HEK293T (cell line): ENCODE measurements at regions not wholly inside any gene's neighbourhood (a gene's known extent, or its start where the extent isn't known, plus 50 kb on each side); places are given as distances from the start of the nearest gene placed in this dataset.

ENCODE experiments used
- CTCF ChIA-PET: fragments of 350-600 bp; formaldehyde crosslinking; extraction: SDS; loops from one replicate; lab custom pipeline; 2021; ENCODE audit warnings: antibody characterized with exemption, inconsistent platforms; lab: Yijun Ruan, JAX
- POLR2A ChIA-PET: fragments of 350-600 bp; formaldehyde crosslinking; extraction: SDS; loops from one replicate; lab custom pipeline; 2020; ENCODE audit warnings: antibody characterized with exemption, inconsistent platforms; lab: Yijun Ruan, JAX
- DNase-seq: peaks from one replicate; pipeline ENCODE4 v3.0.0; 2012; ENCODE audit warnings: mixed read lengths; ENCODE audit errors: extremely low spot score
- ARNT ChIP-seq: fragments of 450-650 bp; IDR thresholded peaks from 2 replicates; pipeline ENCODE4 v1.6.1; 2017; ENCODE audit warnings: mild to moderate bottlenecking
- BHLHE40 ChIP-seq: fragments of 450-650 bp; IDR thresholded peaks from 2 replicates; pipeline ENCODE4 v1.6.1; 2016; ENCODE audit warnings: mild to moderate bottlenecking, moderate library complexity, borderline replicate concordance
- CTBP1 ChIP-seq: fragments of 450-650 bp; IDR thresholded peaks from 2 replicates; pipeline ENCODE4 v1.6.1; 2016; ENCODE audit warnings: borderline replicate concordance
- ELF4 ChIP-seq: fragments of 450-650 bp; IDR thresholded peaks from 2 replicates; pipeline ENCODE4 v1.6.1; 2017; ENCODE audit warnings: antibody characterized with exemption
- FOXA1 ChIP-seq: fragments of 450-650 bp; IDR thresholded peaks from 2 replicates; pipeline ENCODE4 v1.6.1; 2016; ENCODE audit warnings: mild to moderate bottlenecking
- FOXK2 ChIP-seq: fragments of 450-650 bp; IDR thresholded peaks from 2 replicates; pipeline ENCODE4 v1.6.1; 2016; ENCODE audit warnings: mild to moderate bottlenecking
- FOXM1 ChIP-seq: fragments of 450-650 bp; IDR thresholded peaks from 2 replicates; pipeline ENCODE4 v1.6.1; 2017; ENCODE audit warnings: mild to moderate bottlenecking, borderline replicate concordance
- HDGF ChIP-seq: fragments of 450-650 bp; IDR thresholded peaks from 2 replicates; pipeline ENCODE4 v1.6.1; 2017; ENCODE audit warnings: antibody characterized with exemption, borderline replicate concordance
- L3MBTL2 ChIP-seq: fragments of 450-650 bp; conservative IDR thresholded peaks from 2 replicates; pipeline ENCODE4 v1.6.1; 2016; ENCODE audit warnings: mild to moderate bottlenecking
- LEF1 ChIP-seq: fragments of 450-650 bp; IDR thresholded peaks from 2 replicates; pipeline ENCODE4 v1.6.1; 2017; ENCODE audit warnings: mild to moderate bottlenecking, borderline replicate concordance
- NFRKB ChIP-seq: fragments of 450-650 bp; IDR thresholded peaks from 2 replicates; pipeline ENCODE4 v1.6.1; 2016; ENCODE audit warnings: mild to moderate bottlenecking, moderate library complexity
- SP1 ChIP-seq: fragments of 450-650 bp; IDR thresholded peaks from 2 replicates; pipeline ENCODE4 v1.6.1; 2017
- SUZ12 ChIP-seq: fragments of 450-650 bp; IDR thresholded peaks from 2 replicates; pipeline ENCODE4 v1.6.1; 2016; ENCODE audit warnings: mild to moderate bottlenecking
- TARDBP ChIP-seq: fragments of 450-650 bp; IDR thresholded peaks from 2 replicates; pipeline ENCODE4 v1.6.1; 2016
- ZNF384 ChIP-seq: fragments of 450-650 bp; IDR thresholded peaks from 2 replicates; pipeline ENCODE4 v1.6.1; 2016
- TF ChIP-seq, protein P1 (sequence below): fragments of 450-650 bp; IDR thresholded peaks from 2 replicates; pipeline ENCODE4 v1.6.1; 2016

GRCh38 chr4:53923921-53924320, 140.5 kb downstream of the CHIC2 start:
- no peak for DNase-seq
- POLR2A ChIA-PET: no interaction called here
- CTCF ChIA-PET: no interaction called here
- TF ChIP-seq BHLHE40: no peak
- TF ChIP-seq FOXM1: no peak
- TF ChIP-seq CTBP1: no peak
- no peak for TF ChIP-seq NFRKB
- TF ChIP-seq FOXK2: no peak
- no peak for TF ChIP-seq ZNF384
- TF ChIP-seq ELF4: no peak
- no peak for TF ChIP-seq FOXA1
- no peak for TF ChIP-seq L3MBTL2
- TF ChIP-seq HDGF: no peak
- TF ChIP-seq, protein P1, sequence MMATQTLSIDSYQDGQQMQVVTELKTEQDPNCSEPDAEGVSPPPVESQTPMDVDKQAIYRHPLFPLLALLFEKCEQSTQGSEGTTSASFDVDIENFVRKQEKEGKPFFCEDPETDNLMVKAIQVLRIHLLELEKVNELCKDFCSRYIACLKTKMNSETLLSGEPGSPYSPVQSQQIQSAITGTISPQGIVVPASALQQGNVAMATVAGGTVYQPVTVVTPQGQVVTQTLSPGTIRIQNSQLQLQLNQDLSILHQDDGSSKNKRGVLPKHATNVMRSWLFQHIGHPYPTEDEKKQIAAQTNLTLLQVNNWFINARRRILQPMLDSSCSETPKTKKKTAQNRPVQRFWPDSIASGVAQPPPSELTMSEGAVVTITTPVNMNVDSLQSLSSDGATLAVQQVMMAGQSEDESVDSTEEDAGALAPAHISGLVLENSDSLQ: no peak
- TF ChIP-seq TARDBP: no peak
- TF ChIP-seq LEF1: no peak

DNA sequence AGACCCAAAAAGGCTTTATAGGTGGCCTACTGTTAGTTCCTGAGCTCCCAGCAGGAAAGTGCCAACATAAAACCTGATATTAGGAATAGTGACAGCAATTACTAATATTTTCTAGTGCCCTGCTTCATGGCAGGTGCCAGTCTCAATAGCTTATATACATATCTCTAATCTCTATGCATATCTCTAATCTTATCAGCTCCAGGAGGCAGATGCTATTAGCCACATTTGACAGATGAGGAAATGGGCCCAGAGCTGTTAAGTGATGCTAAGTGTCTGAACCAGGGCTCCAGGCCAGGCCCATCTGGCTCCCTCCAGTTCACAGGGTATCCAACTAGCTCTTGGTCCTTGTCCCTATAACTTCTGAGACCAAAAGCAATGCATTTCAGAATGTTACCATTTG, 142.5 kb downstream of the CHIC2 start:
- no peak for DNase-seq
- CTCF ChIA-PET: interaction anchor here (0.7 kb wide), 1 partner anchor 14 kb away, joined by 4 read pairs; no protein-coding TSS in a partner anchor
- TF ChIP-seq FOXA1 (no peak), TARDBP (no peak), FOXM1 (no peak), FOXK2 (no peak), SUZ12 (no peak), ZNF384 (no peak)
- TF ChIP-seq, protein P1: no peak
- POLR2A ChIA-PET: no interaction called here

- no peak for TF ChIP-seq TARDBP
- TF ChIP-seq SUZ12: no peak
- TF ChIP-seq L3MBTL2: no peak
- no peak for TF ChIP-seq BHLHE40
- no peak for TF ChIP-seq ELF4
- CTCF ChIA-PET: interaction anchor here (0.7 kb wide), 1 partner anchor 28 kb away, joined by 3 read pairs; no protein-coding TSS in a partner anchor
- POLR2A ChIA-PET: no interaction called here
- no peak for DNase-seq
Measured at GRCh38 chr4:53920883-53921282, 143.5 kb downstream of the CHIC2 start.

DNA sequence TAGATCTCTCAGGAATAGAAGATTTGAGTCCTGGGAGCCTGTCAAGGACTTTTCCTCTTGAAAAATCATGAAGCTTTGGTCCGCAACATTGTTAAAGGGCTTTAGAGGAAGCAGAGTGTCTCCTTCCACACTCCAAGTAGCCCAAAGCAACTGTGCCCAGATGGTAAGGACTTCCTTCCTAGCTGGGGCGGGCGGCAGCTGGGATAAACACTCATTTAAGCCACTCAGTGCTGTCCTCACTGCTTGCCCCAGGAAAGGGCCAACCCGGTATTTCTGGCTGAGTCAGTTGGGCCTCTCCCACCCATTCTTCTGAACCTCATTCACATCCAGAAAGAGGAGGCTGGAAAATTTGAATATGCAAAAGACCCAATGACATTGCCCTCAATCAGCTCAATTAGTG, 144.3 kb downstream of the CHIC2 start:
- ChIA-PET POLR2A (no interaction called here), CTCF (interaction anchor here (0.6 kb wide), 1 partner anchor 309 kb away, joined by 3 read pairs; the partner anchor contains the start of gene PDGFRA)
- no peak for TF ChIP-seq ARNT
- TF ChIP-seq, protein P1: no peak
- TF ChIP-seq SP1: no peak
- no peak for TF ChIP-seq BHLHE40
- no peak for TF ChIP-seq HDGF
- no peak for TF ChIP-seq NFRKB
- TF ChIP-seq FOXA1: no peak
- no peak for TF ChIP-seq ELF4
- no peak for TF ChIP-seq FOXM1
- TF ChIP-seq SUZ12: no peak
- no peak for TF ChIP-seq L3MBTL2
- no peak for TF ChIP-seq ZNF384
- DNase-seq: no peak

- CTCF ChIA-PET: no interaction called here
- POLR2A ChIA-PET: no interaction called here
- no peak for DNase-seq
- no peak for TF ChIP-seq ELF4
- no peak for TF ChIP-seq L3MBTL2
- TF ChIP-seq NFRKB: no peak
- no peak for TF ChIP-seq HDGF
- no peak for TF ChIP-seq FOXK2
- no peak for TF ChIP-seq SUZ12
- no peak for TF ChIP-seq BHLHE40
- TF ChIP-seq ARNT: no peak
- TF ChIP-seq, protein P1: no peak
Measured at GRCh38 chr4:53919535-53919934, 144.9 kb downstream of the CHIC2 start.

DNA sequence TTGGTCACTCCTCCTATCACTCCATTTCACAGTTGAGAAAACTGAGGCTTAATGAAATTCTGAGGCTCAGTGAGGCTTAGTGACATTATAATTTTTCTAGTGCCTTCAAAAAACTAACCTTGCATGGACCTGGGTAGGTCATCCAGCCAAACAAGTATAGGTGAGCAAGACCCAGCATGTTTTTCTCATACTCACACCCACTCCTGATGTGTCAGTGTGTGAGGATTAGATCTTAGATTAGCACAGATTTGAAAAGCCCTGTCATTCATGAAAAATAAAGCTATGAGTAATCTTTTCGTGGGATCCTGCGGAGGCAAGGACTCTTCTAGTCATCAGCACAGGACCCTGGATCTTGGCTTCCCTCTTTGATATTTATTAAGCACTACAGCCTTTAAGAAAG, 146.7 kb downstream of the CHIC2 start:
- DNase-seq: no peak
- ChIA-PET POLR2A (no interaction called here), CTCF (no interaction called here)
- no peak for TF ChIP-seq CTBP1

DNA sequence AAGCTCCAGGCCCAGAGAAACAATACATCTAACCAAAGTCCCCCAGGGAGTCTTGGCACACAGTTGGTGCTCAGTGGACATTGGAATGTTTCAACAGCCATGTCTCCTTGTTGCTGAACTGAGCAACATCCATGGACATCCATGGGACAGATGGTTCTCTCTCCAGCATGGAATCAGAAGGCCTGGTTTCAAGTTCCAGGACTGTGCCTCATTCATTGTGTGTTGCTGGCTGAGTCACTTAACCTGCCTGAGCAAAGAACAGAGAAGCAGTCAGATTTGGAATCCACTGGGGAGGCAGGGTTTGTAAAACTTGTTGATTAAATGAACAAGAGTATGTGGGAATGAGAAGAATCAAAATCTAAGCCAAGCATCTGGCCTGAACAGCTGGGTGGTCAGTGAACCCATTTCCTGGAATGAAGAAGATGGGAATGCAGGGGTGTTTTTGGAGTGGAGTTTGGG, 147.9 kb downstream of the CHIC2 start:
- CTCF ChIA-PET: no interaction called here
- POLR2A ChIA-PET: no interaction called here
- TF ChIP-seq NFRKB: no peak
- TF ChIP-seq FOXA1: no peak
- TF ChIP-seq TARDBP: no peak
- no peak for TF ChIP-seq ZNF384
- TF ChIP-seq HDGF: no peak
- no peak for TF ChIP-seq L3MBTL2
- TF ChIP-seq SUZ12: no peak
- no peak for TF ChIP-seq LEF1
- no peak for TF ChIP-seq FOXM1
- TF ChIP-seq, protein P1: no peak
- no peak for TF ChIP-seq BHLHE40
- TF ChIP-seq ARNT: no peak
- TF ChIP-seq ELF4: no peak
- TF ChIP-seq SP1: no peak

More for the DNA sequence above, 147.9 kb downstream of the CHIC2 start:
- no peak for DNase-seq
